Transverse colon (tissue), 4 donors: ENCODE measurements at regions not wholly inside any gene's neighbourhood (a gene's known extent, or its start where the extent isn't known, plus 50 kb on each side); places are given as distances from the start of the nearest gene placed in this dataset.

Source experiments
- DNase-seq: peaks from one replicate; pipeline ENCODE4 v3.0.0-alpha.2; 2019
- H3K27ac ChIP-seq, 4 donors: fragments of 200-600 bp; sonication (generic); 2 replicates each; pipeline ENCODE4 v1.5.1; 2016 to 2018; ENCODE audit warnings: inconsistent platforms in 4 of 4
- H3K27me3 ChIP-seq: fragments of 200-600 bp; sonication (generic); 2 replicates; pipeline ENCODE4 v1.5.1; 2017; ENCODE audit warnings: inconsistent platforms
- H3K36me3 ChIP-seq, 4 donors: fragments of 200-600 bp; sonication (generic); 2 replicates each; pipeline ENCODE4 v1.5.1; 2017 to 2019; ENCODE audit warnings: inconsistent platforms in 4 of 4
- H3K4me1 ChIP-seq, 4 donors: fragments of 200-600 bp; sonication (generic); 2 replicates each; pipeline ENCODE4 v1.5.1; 2017 to 2020; ENCODE audit warnings: inconsistent platforms in 4 of 4
- H3K4me3 ChIP-seq, 4 donors: fragments of 200-600 bp; sonication (generic); 1 replicate in 1 of 4; 2 replicates in 3 of 4; pipeline versions ENCODE4 v1.5.1 to v1.6.1; 2017 to 2019; ENCODE audit warnings: inconsistent platforms in 4 of 4
- H3K9me3 ChIP-seq, 2 donors: fragments of 200-600 bp; sonication (generic); 2 replicates each; pipeline ENCODE4 v1.5.1; 2017 to 2019; ENCODE audit warnings: inconsistent platforms in 2 of 2
- EP300 ChIP-seq: sonication (generic); formaldehyde crosslinking; IDR thresholded peaks from one replicate; pipeline ENCODE4 v1.6.1; 2017; ENCODE audit warnings: antibody characterized with exemption, low read depth
- POLR2A ChIP-seq: fragments of 450-650 bp; IDR thresholded peaks from one replicate; pipeline ENCODE4 v1.6.1; 2016; ENCODE audit warnings: antibody characterized with exemption, mild to moderate bottlenecking, moderate library complexity
- POLR2AphosphoS5 ChIP-seq, 3 donors: sonication (generic); formaldehyde crosslinking; IDR thresholded peaks; one replicate each; pipeline ENCODE4 v1.6.1; 2016; ENCODE audit warnings: antibody characterized with exemption in 3 of 3
- WGBS, 2 donors: methylation state at CpG; one replicate each; pipeline ENCODE4 v1.1.5; 2018; ENCODE audit warnings: low coverage in 1 of 2; 5-methylcytosine and 5-hydroxymethylcytosine counted together
- in situ Hi-C, 4 donors: fragments of 200-750 bp; cut with MboI; loops; one replicate each; pipeline versions ENCODE4 v1.15.0 to v1.15.1; 2017; ENCODE audit warnings: low sequenced_read_pairs in 3 of 4, low pct_ligation_motif_present in 1 of 4, low pct_unique_long_range_greater_than_20kb in 1 of 4
- intact Hi-C: fragments of 100-400 bp; cut with DNase I; formaldehyde crosslinking; loops from one replicate; pipeline ENCODE4 v1.15.1; 2023; ENCODE audit warnings: low total_unique reads
- TF ChIP-seq, protein P1 (sequence below), 5 experiments: fragments of 200-600 bp in 3 of 5; fragments of 450-650 bp in 2 of 5; sonication (generic) in 3 of 5; IDR thresholded peaks; 1 replicate in 2 of 5; 2 replicates in 3 of 5; pipeline ENCODE4 v1.5.1; 2016 to 2017; ENCODE audit warnings: antibody characterized with exemption in 5 of 5, inconsistent platforms in 3 of 5, mild to moderate bottlenecking in 2 of 5, moderate library complexity in 1 of 5

DNA sequence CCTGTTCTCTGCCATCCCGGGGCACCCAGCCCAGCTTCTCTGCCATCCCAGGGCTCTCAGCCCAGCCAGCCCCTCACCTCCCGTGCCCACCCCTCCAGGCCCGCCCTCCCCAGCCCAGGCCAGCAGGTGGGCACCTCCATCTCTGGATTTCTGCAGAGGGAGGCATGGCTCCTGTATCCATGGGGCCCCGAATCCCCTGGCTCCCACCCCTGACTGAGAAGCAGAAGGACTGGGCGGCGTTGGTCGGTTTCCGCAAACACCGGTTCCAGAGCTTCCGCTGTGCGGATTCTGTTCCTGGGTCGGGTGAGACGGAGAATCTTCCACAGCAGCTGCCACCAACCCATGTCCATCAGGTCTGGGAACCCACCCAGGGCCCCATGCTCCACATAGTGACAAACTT, 240.3 kb downstream of the BRD1 start:
- intact Hi-C loops = no loop called here
- in situ Hi-C loops = no loop called here
- no peak overlapping the region for H3K4me3 ChIP-seq
- 86% methylated on average over 12 of the region's 13 CpGs; no CpG with 5 or more reads in 1 of the 2 donors for WGBS, 2 donors
- H3K27ac ChIP-seq = no peak overlapping the region
- H3K9me3 ChIP-seq = no peaks in the 10 kb centered on the region
- no peaks in the 10 kb centered on the region for H3K36me3 ChIP-seq
- no peaks in the 10 kb centered on the region for H3K27me3 ChIP-seq
- peak; percentile 1 for DNase-seq
- no peaks in the 10 kb centered on the region for H3K4me1 ChIP-seq
- no peak for TF ChIP-seq EP300
- TF ChIP-seq, protein P1, sequence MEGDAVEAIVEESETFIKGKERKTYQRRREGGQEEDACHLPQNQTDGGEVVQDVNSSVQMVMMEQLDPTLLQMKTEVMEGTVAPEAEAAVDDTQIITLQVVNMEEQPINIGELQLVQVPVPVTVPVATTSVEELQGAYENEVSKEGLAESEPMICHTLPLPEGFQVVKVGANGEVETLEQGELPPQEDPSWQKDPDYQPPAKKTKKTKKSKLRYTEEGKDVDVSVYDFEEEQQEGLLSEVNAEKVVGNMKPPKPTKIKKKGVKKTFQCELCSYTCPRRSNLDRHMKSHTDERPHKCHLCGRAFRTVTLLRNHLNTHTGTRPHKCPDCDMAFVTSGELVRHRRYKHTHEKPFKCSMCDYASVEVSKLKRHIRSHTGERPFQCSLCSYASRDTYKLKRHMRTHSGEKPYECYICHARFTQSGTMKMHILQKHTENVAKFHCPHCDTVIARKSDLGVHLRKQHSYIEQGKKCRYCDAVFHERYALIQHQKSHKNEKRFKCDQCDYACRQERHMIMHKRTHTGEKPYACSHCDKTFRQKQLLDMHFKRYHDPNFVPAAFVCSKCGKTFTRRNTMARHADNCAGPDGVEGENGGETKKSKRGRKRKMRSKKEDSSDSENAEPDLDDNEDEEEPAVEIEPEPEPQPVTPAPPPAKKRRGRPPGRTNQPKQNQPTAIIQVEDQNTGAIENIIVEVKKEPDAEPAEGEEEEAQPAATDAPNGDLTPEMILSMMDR (IDR thresholded peaks at IDR 0.05) = no peak
- no peak for TF ChIP-seq POLR2AphosphoS5 (IDR thresholded peaks at IDR 0.05)
- no peak for TF ChIP-seq POLR2A

DNA sequence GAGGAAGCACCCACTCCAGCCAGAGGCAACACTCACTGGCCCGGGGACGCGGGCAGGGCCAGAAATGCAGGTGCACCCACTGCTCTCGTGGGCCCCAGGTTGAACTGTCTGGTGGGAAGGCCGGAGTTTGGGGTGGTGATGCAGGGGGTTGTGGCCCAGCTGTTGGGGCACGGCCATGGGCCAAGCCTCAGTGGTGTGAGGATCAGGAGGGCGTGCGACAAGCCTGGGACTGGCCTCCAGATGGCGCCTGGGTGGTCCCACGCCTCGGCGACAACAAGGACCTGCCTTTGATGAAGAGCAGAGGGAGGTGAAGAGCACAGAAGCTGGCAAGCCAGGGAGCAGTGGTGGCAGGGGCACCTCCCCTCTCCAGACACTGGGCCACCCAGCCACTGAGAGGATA, 240.8 kb downstream of the BRD1 start:
- Histone ChIP-seq H3K27me3 (no peaks in the 10 kb centered on the region), H3K4me1 (no peaks in the 10 kb centered on the region), H3K27ac (no peak overlapping the region), H3K36me3 (no peaks in the 10 kb centered on the region), H3K9me3 (no peaks in the 10 kb centered on the region), H3K4me3 (no peak overlapping the region)
- in situ Hi-C loops = no loop called here
- intact Hi-C loops = no loop called here
- peak; percentile 5 for DNase-seq
- WGBS, 2 donors = 62% methylated on average over 12 of the region's 12 CpGs; no CpG with 5 or more reads in 1 of the 2 donors
- TF ChIP-seq, protein P1 (IDR thresholded peaks at IDR 0.05) = no peak
- TF ChIP-seq POLR2A = no peak

DNA sequence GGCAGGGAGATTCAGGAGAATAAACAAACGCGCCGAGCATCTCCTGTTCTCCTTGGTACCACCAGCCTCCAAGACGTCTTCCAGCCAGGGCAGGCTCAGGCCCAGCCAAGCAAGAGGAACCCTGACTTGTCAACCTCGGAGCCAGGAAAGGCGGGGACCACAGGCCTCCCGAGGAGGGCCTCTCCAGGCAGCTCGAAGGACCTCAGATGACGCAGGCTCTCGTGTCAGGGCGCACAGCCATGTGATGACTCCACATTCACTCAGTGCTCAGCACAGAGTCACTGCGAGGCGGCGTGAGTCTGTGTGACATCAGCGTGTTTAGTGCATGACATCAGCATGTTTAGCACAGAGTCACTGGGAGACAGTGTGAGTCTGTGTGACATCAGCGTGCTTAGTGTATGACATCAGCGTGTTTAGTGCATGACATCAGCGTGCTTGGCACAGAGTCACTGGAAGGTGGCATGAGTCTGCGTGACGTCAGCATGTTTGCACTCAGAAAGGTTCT, 241.4 kb downstream of the BRD1 start:
- Histone ChIP-seq H3K9me3 (no peaks in the 10 kb centered on the region), H3K4me1 (no peaks in the 10 kb centered on the region), H3K27me3 (no peaks in the 10 kb centered on the region), H3K27ac (no peak overlapping the region), H3K36me3 (no peaks in the 10 kb centered on the region), H3K4me3 (no peak overlapping the region)
- 79 to 86% methylated on average over 6 to 16 of the region's 20 CpGs for WGBS, 2 donors
- DNase-seq = no peak
- intact Hi-C loops (no loop called here), in situ Hi-C loops (no loop called here)
- TF ChIP-seq EP300 (no peak), POLR2A (no peak), POLR2AphosphoS5 (IDR thresholded peaks at IDR 0.05) (no peak)
- TF ChIP-seq, protein P1 (IDR thresholded peaks at IDR 0.05) = no peak

DNA sequence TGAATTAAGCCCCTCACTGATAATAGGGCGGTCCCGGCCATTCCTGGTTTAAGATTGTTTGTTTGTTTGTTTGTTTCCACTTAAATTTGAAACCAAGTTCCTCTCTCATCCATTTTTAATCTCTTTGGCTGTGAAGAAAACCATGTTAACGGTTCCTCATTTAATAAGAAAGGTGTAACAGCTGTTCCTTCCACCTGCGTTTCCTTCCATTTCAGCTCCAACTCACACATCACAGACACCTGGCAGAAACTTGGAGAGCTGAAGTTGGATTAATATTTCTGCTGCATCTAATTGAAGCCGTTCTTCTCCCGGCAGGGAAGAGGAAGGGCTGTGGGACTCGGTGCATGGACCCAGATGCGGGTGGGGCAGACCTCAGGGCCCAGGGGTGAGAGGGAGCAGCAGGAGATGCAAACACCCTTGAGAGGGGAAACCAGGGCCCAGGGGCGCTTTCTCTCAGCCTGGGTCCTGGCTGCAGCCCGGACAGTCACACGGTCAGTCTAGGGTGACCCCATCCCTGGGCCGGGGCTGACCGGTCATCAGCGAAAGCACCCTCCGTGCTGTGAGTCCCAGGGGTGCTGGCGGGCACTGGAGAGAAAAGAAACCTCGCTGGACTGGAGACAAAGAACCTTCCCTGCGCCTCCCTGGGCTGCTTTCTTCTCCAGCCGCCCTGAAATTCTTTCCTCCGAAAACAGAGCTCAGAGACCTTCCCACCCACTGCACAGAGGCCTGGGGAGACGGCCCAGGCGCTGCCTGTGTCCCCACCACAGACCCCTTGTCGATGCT, 242.0 kb downstream of the BRD1 start:
- peak; percentile 1 for DNase-seq
- Histone ChIP-seq H3K4me3 (no peak overlapping the region), H3K36me3 (no peaks in the 10 kb centered on the region), H3K27me3 (no peaks in the 10 kb centered on the region), H3K4me1 (no peaks in the 10 kb centered on the region), H3K9me3 (no peaks in the 10 kb centered on the region), H3K27ac (no peak overlapping the region)
- in situ Hi-C loops (no loop called here), intact Hi-C loops (no loop called here)
- TF ChIP-seq POLR2AphosphoS5 (IDR thresholded peaks at IDR 0.05) = no peak
- TF ChIP-seq, protein P1 (IDR thresholded peaks at IDR 0.05) = no peak
- TF ChIP-seq POLR2A = no peak
- TF ChIP-seq EP300 = no peak
- WGBS, 2 donors = 81 to 94% methylated on average over 5 to 23 of the region's 23 CpGs
